ENCODE measurements at regions not wholly inside any gene's neighbourhood (a gene's known extent, or its start where the extent isn't known, plus 50 kb on each side); places are given as distances from the start of the nearest gene placed in this dataset.

GRCh38 chr21:25127007-25127406, 480.3 kb downstream of the MRPL39 start:
- TF ChIP-seq CTCF (conservative IDR thresholded peaks at IDR 0.05; ENCODE audit: low read depth, low read length) (no peak), RFX5 (IDR thresholded peaks at IDR 0.05; ENCODE audit: low read depth, low read length) (no peak), POLR2A (IDR thresholded peaks at IDR 0.05; ENCODE audit: low read depth, low read length) (no peak), CEBPB (IDR thresholded peaks at IDR 0.05; ENCODE audit: low read depth, low read length) (no peak)
- TF ChIP-seq, protein P1, sequence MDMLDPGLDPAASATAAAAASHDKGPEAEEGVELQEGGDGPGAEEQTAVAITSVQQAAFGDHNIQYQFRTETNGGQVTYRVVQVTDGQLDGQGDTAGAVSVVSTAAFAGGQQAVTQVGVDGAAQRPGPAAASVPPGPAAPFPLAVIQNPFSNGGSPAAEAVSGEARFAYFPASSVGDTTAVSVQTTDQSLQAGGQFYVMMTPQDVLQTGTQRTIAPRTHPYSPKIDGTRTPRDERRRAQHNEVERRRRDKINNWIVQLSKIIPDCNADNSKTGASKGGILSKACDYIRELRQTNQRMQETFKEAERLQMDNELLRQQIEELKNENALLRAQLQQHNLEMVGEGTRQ (IDR thresholded peaks at IDR 0.05; ENCODE audit: low read depth, low read length), result no peak

Measured in IMR-90 (cell line).